HG03095 (cell line): ENCODE measurements at regions not wholly inside any gene's neighbourhood (a gene's known extent, or its start where the extent isn't known, plus 50 kb on each side); places are given as distances from the start of the nearest gene placed in this dataset.
"Not testable (repeated sequence)": the region's sequence is repeated elsewhere in the genome, so short reads cannot be mapped to it uniquely, and the experiment has no call there.

Experiments used
- ATAC-seq: cut with Tn5 transposase; IDR thresholded peaks from one replicate; pipeline ENCODE4 v1.9.1; 2021; ENCODE audit warnings: moderate library complexity; ENCODE audit not compliant: unreplicated experiment

DNA sequence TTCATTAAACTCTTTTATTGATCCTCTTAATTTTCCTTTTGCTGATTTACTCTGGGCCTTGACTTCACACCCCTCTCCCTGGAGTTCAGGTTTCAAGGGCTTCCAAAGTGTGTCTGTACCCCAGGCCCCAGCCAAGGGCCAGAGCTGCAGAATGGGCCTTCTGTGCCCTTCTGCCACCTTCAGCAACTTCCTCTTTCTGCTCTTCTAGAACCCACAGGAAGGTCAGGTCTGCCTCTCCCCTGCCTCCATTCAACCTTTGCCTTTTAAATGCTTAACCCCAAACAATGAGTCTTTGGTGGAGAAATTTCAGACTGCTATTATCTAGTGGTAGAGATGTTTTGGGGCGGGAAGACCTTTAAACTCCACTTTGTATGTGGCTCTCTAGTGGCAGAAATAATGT, 63.1 kb downstream of the TSN start:
- ATAC-seq: no peak

DNA sequence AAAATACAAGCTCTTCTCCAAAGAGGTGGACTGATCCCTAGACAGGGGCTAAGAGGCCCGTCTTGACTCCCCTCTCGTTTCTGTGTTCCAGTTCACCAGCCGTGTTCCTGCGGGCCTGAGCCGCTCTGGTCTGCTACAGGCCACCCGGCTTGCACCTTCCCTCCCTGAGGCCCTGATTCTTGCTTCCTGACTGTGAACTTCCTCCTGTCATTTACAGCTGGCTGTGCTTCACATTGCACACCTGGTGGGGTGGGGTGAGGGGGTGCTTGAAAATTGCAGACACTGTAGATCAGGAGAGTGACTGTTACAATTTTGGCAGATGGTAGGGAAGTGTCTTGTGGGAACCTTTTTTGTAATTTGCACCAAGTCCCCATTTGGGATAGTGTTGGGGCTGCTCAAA, 64.4 kb downstream of the TSN start:
- ATAC-seq: no peak

DNA sequence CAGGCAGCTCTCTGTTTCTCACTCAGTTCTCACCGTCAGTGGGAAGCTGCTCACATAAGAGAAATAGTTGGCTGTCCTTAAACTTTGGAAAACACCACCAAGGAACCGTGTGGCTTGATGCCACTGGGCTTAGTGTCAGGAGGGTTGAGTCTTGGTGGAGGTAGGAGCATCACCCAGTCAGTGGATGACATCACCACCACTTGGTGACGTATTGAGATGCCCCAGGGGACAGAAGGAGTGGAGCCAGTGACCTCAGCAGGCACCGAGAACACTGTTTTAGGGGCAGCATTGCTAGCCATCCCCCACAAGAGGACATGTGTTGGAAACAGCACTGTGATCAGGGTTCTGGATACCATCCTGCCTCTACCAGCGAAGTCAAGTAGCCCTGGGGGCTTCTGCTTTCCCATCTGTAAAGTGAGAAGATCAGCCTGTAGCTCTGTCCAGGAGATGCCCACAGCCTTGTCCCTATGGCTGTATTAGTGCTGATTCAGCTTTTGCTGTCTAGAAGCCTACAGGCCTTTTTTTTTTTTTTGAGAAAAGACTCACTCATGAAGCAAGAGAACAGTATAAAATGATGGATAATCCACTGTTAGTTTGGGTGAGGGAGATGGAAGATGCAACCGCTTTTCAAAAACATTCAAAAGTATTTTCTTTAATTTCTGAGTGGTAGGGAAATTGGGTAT, 66.2 kb downstream of the TSN start:
- no peak for ATAC-seq

DNA sequence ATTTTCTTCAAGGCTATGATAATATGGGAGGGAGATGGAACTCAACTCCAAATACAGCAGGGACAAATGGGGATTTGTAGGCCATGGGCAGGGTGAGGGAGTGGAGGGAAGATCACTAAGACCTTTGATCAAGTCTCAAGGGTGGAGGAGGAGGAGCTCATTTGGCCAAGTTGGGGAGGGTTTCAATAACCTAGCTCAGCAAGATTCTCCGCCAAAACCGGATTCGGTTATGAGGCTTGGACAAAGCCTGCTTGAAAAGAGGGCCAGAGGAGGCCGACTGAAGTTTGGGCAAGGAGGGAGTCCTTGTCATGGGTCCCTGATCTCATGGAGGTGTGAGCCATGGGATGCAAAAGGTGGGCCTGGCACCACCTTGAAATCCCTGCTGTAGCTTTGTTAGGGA, 68.8 kb downstream of the TSN start:
- ATAC-seq: no peak

DNA sequence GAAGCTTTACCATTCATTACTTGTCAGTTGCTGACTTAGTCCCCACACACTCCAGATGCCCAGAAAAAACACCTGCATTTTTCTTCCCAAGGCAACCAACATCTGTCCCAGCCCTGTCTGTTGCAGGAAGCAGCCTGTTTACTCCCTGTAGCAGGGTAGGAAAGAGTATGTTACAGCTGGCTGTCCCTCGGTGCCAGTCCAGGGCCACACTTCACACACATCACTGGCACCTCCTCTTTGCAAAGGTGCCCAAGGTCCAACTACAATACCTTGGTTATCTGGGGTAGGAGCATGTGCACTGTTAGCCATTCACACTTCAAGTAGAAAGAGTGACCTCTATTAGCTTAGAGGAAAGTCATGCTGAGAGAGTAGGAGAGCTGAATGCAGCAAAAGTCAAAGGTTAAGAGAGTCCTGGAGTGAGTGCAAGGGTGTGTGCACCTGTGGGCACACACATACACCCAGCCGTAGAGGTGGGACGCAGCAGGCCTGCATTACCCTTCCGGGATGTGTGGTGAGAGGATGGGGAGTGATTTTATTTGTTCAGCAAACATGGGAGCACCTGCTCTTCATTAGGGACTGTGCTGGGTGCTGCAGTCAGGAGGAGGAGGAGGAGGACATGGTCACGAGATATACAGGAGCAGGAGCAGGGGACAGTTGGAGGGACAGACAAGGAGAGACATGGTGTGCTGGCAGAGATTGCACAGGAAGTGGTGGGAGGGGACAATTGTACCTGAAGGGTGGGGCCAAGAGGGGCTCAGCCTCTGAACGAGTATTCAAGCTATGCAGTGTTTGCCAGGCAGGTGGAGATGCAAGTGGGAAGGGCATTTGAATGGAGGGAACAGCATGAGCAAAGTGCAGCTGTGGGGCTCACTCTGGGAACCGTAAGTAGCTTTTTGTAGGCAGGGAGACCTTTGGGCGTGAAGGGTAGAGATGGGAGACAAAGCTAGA, 69.8 kb downstream of the TSN start:
- ATAC-seq: no peak

DNA sequence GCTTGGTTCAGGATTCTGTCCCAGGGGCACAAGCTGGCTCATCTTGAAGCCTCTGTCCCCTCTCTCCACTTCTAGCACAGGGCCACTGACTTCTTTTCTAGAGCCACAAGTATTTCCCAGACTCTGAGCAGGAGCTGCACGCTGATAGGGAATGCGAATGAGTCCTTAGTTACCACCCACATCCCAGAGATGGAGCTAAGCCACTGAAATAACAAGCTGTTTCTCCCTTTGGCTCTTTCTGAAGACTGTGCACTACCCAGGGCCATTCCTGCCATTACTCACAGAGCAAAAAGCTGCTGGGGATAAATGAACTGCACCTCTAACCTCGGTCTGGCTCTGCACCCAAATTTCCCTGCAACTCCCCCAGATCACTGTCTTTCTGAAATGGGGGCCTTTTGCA, 70.6 kb downstream of the TSN start:
- no peak for ATAC-seq

DNA sequence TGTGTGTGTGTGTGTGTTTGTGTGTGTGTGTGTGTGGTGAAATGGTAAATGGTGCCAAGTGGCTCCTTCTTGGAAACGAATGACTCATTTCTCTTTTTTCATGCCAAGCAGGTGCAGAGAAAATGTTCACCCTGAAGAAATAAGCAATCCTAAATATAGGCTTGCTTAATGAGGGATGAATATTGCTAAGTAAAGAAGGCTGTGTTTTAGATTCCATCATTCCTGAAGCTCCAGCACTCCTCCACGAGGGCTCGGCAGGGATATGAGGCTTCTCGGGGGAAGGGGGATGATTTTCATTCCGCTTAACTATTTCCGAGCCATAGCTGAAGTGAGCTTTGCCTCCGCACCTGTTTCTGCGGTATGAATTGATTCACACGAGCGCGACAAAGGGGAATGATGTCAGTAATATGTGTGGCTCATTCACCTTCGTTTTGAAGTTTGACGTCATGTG, 72.9 kb downstream of the TSN start:
- no peak for ATAC-seq

DNA sequence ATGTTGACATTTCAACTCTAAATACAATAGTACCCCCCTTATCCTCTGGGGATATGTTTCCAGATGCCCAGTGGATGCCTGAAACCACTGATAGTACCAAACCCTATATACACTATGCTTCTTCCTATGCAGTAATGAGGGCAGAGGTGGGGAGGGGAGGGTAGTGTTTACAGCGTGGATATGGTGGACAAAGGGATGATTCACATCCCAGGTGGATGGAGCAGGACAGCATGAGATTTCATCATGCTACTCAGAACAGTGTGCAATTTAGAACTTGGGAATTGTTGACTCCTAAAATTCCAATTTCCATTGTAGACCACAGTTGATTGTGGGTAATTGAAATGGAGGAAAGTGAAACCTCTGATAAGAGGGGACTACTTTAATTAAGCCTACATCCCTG, 75.4 kb downstream of the TSN start:
- ATAC-seq: no peak

DNA sequence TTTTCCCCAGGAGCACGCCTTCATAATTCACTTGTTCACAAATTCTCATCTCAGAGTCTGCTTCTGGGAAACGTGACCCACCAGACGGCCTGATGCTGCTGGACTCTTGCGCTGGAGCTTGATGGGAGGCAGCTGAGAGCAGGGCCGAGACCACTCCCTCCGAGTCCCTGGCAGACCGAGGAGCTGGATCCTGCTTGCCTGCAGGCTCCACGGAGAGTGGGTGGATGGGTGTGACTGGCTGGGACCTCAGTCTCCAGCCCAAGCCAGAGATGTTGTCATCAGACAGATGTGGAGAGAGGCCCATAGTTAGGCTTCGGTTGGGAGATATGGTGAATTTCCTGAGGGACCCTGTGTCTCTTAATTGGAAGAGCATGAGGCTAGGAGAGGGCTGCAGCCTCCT, 76.4 kb downstream of the TSN start:
- no peak for ATAC-seq

DNA sequence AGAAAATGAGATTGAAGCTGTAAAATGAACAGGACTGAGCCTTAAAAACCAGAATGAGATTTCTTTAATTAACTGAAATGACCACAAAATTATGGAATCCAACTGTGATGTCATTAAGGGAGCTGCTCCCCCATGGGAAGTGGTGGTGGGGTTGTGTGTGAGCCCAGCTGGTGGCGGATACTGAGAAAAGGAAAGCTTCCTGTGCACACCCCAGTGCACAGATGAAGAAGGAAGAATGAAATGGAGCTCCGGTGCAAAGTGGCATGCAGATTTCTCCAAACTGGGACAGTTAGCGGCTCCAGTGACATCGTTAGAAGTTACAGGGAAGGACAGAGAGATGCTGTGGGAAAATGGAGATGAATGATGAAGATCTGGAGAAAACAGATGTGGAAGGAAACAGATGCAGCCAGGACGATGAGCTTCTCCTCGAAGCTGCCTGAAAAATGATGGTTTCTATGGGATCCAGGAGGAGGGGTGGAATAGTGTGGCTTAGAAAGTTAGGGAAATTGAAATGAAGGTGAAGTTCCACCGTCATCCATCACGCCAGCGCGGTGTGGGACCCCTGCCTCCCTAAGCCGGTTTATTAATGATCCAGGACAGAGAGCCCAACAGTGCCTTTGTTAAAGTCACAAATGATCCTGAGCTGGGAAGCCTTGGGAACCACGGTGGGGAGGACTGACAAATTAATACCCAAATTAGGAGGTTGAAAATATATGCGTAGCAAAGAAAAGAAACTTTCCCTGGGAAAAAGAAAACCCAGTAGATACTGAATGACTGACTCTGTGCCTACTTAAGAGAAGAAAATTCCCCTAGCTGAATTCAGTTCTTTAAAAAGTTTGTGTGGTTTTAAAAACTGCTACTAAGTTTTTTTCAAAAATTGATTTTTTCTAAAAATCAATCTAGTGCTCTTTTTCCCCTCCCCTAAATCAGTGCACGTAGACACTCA, 77.2 kb downstream of the TSN start:
- ATAC-seq: no peak

DNA sequence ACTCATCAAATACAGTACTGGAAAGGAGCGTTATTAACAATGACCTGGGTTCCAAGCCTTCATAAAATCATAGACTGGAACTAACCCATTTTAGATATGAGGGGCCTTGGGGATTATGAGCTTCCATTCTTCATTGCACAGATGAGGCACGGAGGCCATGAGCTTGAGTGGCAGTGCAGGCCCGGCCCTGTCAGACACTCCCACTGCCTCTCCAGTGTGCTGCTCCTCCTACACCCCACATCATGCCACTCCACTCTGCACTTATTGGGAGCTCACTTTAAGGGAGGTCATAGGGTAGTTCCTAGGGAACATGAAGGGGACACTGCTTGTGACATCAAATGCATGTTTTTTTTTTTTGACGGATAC, 77.9 kb downstream of the TSN start:
- no peak for ATAC-seq

DNA sequence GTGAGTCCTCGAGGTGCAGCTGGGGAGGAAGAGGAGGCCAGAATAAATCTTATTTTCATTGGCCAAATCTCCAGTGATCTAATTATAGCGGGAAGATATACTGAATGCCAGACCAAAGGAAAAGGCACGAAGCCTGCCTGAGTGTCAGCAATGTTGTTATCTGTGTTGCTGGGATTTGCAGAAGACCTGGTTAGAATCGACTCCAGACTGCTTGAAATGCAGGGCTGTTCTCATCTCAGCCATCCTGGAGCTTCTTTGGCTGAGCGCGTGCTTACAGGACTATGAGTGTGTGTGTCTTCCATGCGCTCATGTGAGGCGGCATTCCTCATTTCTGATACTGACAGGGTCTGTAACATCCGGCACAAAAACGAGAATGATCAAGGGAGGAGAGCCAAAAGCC, 81.2 kb downstream of the TSN start:
- ATAC-seq: no peak

DNA sequence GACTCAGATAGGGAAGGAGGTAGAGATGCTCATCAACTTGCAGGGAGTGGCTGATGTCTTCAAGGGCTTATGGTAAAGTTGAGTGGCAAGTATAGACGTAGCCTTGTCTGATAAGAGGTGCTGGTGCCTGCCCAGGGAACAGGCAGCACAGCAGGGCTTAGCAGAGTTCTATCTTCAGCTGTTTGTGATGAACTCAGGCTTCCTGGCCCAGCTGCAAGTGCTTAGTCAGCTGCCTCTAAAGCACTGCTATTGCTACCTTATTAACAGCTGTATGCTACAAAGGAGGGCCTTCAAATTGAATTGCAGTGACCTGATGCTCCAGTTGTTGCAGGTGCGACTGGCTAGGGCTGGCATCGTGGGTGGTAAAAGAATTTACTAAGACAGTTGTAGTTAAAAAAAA, 82.1 kb downstream of the TSN start:
- no peak for ATAC-seq

DNA sequence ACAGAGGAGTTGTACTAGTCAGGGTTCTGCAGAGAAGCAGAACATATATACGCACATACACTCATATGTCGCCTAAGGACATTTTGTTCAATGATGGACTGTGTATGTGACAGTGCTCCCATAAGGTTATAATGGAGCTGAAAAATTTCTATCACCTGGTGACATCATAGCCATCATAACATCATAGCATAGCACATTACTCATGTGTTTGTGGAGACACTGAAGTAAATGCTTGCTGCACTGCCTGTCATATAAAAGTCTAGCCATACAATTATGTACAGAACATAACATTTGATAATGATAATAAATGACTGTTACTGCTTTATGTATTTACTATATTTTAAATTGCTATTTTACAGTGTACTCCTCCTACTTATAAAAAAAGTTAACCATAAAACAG, 83.1 kb downstream of the TSN start:
- no peak for ATAC-seq

DNA sequence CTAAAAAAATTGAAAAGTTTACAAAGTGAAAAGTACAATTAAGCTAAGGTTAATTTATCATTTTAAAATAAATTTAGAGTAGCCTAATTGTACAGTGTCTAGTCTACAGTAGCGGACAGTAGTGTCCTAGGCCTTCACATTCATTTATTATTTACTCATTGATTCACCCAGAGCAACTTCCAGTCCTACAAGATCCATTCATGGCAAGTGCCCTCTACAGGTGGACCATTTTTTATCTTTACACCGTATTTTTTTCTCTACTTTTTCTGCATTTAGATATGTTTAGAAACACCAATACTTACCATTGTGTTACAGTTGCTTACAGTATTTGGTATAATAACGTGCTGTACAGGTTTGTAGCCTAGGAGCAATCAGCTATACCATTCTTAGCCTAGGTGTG, 84.1 kb downstream of the TSN start:
- ATAC-seq: no peak

DNA sequence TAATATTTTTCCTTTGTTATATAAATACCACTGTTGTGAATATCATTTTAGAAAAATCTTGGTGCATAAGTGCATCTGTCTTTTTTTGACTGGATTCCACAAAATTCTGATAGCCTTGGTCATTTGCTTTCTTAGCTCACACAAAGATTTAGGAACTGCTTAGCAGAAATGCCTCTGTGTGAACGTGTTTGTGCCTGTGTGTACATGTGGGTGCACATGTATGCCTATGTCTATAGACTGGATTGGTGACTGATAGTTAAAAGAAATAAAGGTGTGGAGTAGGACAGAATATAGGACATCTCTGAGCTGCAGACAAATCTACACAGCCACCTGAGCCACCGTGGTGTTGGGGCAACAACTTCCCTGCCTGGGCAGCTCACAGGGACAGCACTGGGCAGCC, 93.8 kb downstream of the TSN start:
- no peak for ATAC-seq

DNA sequence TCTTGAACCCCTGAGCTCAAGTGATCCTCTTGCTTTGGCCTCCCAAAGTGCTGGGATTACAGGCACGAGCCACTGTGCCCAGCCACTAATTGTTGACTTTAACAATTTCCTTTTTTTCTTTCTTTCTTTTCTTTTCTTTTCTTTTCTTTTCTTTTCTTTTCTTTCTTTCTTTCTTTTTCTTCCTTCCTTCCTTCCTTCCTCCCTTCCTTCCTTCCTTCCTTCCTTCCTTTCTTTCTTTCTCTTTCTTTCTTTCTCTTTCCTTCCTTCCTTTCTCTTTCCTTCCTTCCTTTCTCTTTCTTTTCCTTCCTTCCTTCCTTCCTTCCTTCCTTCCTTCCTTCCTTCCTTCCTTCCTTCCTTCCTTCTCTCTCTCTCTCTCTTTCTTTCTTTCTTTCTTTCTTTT, 97.7 kb downstream of the TSN start:
- ATAC-seq: not testable (repeated sequence)

DNA sequence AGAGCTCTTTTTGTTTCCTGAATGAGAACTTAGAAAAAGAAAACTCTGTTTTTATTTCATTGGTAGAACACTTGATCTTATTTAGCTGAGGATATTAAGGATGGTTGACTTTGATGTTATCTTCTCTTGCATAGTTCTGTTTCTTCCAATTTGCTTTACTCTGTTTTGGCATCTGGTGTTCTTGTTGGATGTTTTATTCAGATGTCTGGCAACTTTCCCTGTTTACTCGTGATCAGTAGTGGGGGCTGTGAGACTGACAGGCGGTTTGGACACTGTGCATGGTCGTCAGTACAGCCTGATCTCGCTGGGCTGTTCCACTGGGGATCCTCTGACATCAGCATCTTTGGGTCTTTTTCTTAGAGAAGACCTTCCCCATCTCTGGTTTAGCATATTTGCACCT, 100.1 kb downstream of the TSN start:
- no peak for ATAC-seq

DNA sequence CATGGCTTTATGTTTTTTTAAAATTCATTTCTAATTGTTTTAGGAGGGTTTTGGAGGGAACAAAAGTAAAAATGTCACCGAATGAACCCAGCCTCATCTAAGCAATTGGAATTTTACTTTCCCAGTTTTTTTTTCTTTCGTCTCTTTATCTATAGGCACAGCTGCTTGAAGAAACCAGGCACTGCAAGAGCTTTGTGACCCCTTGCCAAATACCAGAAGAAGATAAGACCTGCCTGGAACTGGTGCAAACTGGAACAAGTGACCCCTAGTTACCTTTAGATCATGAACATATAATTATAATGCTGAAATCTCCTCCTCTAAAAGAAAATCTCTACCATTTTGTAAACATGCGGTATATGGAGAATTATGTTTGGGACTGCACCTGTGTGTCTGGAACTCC, 100.9 kb downstream of the TSN start:
- ATAC-seq: no peak

DNA sequence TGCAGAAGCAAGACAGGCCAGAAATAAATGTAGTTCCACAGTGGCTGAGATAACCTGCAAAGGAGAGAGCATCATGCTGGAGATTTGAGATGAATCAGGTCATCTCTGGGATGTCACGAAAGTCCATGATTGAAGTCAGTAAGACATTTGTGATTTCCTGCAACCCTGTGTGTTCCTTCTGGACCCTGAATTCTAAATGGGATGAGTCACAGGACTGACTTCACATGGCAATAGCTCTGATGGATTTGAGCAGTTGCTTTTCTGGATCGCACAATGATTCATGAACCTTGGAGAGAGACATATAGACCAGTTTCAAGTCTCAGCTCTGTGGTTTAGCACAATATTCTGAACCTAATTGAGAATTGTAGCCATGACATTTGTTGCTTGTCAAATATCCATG, 102.9 kb downstream of the TSN start:
- ATAC-seq: no peak

DNA sequence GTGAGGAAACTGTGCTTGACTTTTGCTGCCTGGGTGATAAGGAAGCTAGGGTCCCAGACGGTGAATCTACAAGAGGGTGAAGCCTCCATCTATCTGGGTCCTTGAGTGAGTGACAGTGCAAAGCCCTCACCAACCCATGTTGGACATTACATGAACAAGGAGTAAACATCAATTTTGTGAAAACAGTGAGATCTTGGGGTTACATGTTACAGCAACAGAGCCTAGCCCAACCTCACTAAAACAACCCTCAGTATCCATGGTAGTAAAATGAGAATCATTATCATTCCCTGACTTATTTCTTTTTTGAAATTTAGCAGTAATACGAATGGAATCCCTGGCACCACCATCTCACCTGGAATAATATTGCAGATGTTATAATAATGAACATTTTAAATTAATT, 103.4 kb downstream of the TSN start:
- ATAC-seq: no peak
